B cell (primary cell): ENCODE measurements at regions not wholly inside any gene's neighbourhood (a gene's known extent, or its start where the extent isn't known, plus 50 kb on each side); places are given as distances from the start of the nearest gene placed in this dataset.
"Not testable (repeated sequence)": the region's sequence is repeated elsewhere in the genome, so short reads cannot be mapped to it uniquely, and the experiment has no call there.

Source experiments
- ATAC-seq: fragments of 200-7000 bp; cut with Tn5 transposase; one replicate; pipeline ENCODE4 v1.10.0; 2021; ENCODE audit warnings: low read depth, mild to moderate bottlenecking, moderate number of reproducible peaks, moderate library complexity
- CTCF ChIA-PET: fragments of 350-600 bp; sonication (Branson Sonifier 250); formaldehyde crosslinking; loops from one replicate; lab custom pipeline; 2021; ENCODE audit warnings: antibody characterized with exemption, inconsistent platforms; lab: Charles Lee
- POLR2A ChIA-PET: fragments of 350-600 bp; sonication (Branson Sonifier 250); formaldehyde crosslinking; loops from one replicate; lab custom pipeline; 2021; ENCODE audit warnings: antibody characterized with exemption; lab: Charles Lee
- DNase-seq: peaks from one replicate; pipeline ENCODE4 v3.0.0; 2013
- H2AFZ ChIP-seq: 2 replicates; pipeline ENCODE4 v1.6.1; 2012; ENCODE audit warnings: mild to moderate bottlenecking, low read depth, low read length; ENCODE audit not compliant: insufficient read depth, poor library complexity, severe bottlenecking
- H3K27ac ChIP-seq, 2 donors: 1 replicate in 1 of 2; 2 replicates in 1 of 2; pipeline ENCODE4 v1.5.1; 2012 to 2013; ENCODE audit warnings: low read length in 2 of 2, mild to moderate bottlenecking in 2 of 2, moderate library complexity in 1 of 2
- H3K27me3 ChIP-seq, 4 experiments: fragments of 200-600 bp in 1 of 4; sonication (generic) in 1 of 4; replicated peaks in 1 of 4; 1 replicate in 2 of 4; 2 replicates in 2 of 4; pipeline versions ENCODE4 v1.6.1 to v1.7.0; 2013 to 2016; ENCODE audit warnings: low read length in 3 of 4, mild to moderate bottlenecking in 2 of 4, mixed read lengths in 1 of 4, moderate library complexity in 1 of 4; ENCODE audit not compliant: insufficient read depth in 4 of 4, control insufficient read depth in 3 of 4; ENCODE audit errors: control extremely low read depth in 1 of 4
- H3K36me3 ChIP-seq, 2 experiments: replicated peaks in 1 of 2; 1 replicate in 1 of 2; 2 replicates in 1 of 2; pipeline versions ENCODE4 v1.6.1 to v1.7.1; 2013; ENCODE audit warnings: low read length in 1 of 2; ENCODE audit not compliant: insufficient read depth in 2 of 2, control insufficient read depth in 1 of 2; ENCODE audit errors: control extremely low read depth in 1 of 2, extremely low read depth in 1 of 2
- H3K4me1 ChIP-seq, 2 donors: fragments of 200-600 bp in 1 of 2; sonication (generic) in 1 of 2; 1 replicate in 1 of 2; 2 replicates in 1 of 2; pipeline versions ENCODE4 v1.5.1 to v1.6.1; 2013 to 2017; ENCODE audit warnings: low read length in 2 of 2; ENCODE audit not compliant: control insufficient read depth in 2 of 2, insufficient read depth in 2 of 2
- H3K4me2 ChIP-seq: replicated peaks from 2 replicates; pipeline ENCODE3; 2012; ENCODE audit warnings: mild to moderate bottlenecking, low read depth, low read length; ENCODE audit not compliant: poor library complexity, severe bottlenecking
- H3K4me3 ChIP-seq, 5 experiments: fragments of 200-600 bp in 1 of 5; sonication (generic) in 1 of 5; 1 replicate in 3 of 5; 2 replicates in 2 of 5; pipeline versions ENCODE4 v1.5.1 to v1.7.0; 2011 to 2016; ENCODE audit warnings: low read length in 4 of 5, mild to moderate bottlenecking in 4 of 5, low read depth in 2 of 5, control low read depth in 1 of 5, moderate library complexity in 1 of 5; ENCODE audit not compliant: insufficient read depth in 1 of 5; ENCODE audit errors: control extremely low read depth in 1 of 5, extremely low read depth in 1 of 5
- H3K79me2 ChIP-seq: fragments of 200-600 bp; sonication (generic); one replicate; pipeline ENCODE4 v1.6.0; 2016; ENCODE audit warnings: low read length; ENCODE audit not compliant: control insufficient read depth, insufficient read depth
- H3K9ac ChIP-seq: fragments of 200-600 bp; sonication (generic); 2 replicates; pipeline ENCODE4 v1.6.1; 2017; ENCODE audit warnings: mild to moderate bottlenecking, low read length, moderate library complexity
- H3K9me3 ChIP-seq, 3 donors: one replicate each; pipeline versions ENCODE4 v1.6.1 to v1.7.1; 2013; ENCODE audit warnings: low read length in 2 of 3; ENCODE audit not compliant: control insufficient read depth in 2 of 3, insufficient read depth in 1 of 3; ENCODE audit errors: control extremely low read depth in 1 of 3
- H4K20me1 ChIP-seq: 2 replicates; pipeline ENCODE4 v1.6.0; 2012; ENCODE audit warnings: mild to moderate bottlenecking, low read length; ENCODE audit not compliant: insufficient read depth, control insufficient read depth, poor library complexity, severe bottlenecking
- H3K27ac Mint-ChIP-seq: one replicate; pipeline ENCODE4 v1.8.0; 2021; ENCODE audit warnings: mixed read lengths
- H3K27me3 Mint-ChIP-seq: one replicate; pipeline ENCODE4 v1.8.0; 2021; ENCODE audit warnings: mixed read lengths
- H3K4me1 Mint-ChIP-seq: one replicate; pipeline ENCODE4 v1.8.0; 2021; ENCODE audit warnings: mixed read lengths
- H3K4me3 Mint-ChIP-seq: one replicate; pipeline ENCODE4 v1.8.0; 2021; ENCODE audit warnings: mixed read lengths
- H3K9me3 Mint-ChIP-seq: one replicate; pipeline ENCODE4 v1.8.0; 2022; ENCODE audit warnings: mixed read lengths; ENCODE audit not compliant: insufficient read depth
- EZH2 ChIP-seq: IDR thresholded peaks from 2 replicates; pipeline ENCODE4 v1.6.1; 2012; ENCODE audit warnings: borderline replicate concordance, low read depth, mild to moderate bottlenecking, moderate library complexity, low read length; ENCODE audit not compliant: insufficient read depth, poor library complexity, severe bottlenecking
- WGBS: methylation state at CpG from one replicate; pipeline ENCODE4 v1.1.5; 2013; ENCODE audit warnings: missing lambda C conversion rate; ENCODE audit not compliant: insufficient coverage; 5-methylcytosine and 5-hydroxymethylcytosine counted together
- intact Hi-C: fragments of 100-400 bp; cut with micrococcal nuclease; formaldehyde crosslinking; loops from one replicate; pipeline ENCODE4 v1.10.0; 2022
- TF ChIP-seq, protein P1 (sequence below): fragments of 200-600 bp; IDR thresholded peaks from one replicate; pipeline ENCODE4 v1.8.0; 2022; ENCODE audit warnings: antibody characterized with exemption, mild to moderate bottlenecking

DNA sequence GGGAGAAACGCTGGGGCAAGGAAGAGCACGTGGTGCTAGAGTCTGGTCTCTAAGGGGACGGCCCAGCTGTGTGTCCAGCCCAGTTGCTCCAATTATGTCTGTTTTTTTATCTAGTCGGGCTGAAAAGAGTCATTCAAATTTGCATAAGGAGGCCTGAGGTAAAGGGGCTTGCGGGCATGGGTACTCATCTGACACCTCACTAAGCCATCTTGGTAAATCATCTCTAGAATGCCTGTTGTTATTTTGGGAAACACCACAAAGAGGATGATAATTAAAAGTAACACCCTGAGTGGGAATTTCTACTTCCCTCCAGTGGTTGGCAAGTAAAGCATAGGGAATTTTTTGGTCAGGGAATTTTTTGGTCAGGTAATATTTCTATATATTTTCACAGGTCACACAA is 196.1 kb upstream of the ALG10B start:
- Histone ChIP-seq H3K4me3 (no peak overlapping the region), H3K9me3 (peaks cover 0 to 8% (median 0%) of the 10 kb centered on the region in 3 donors), H3K27me3 (no peaks in the 10 kb centered on the region), H3K79me2 (no peaks in the 10 kb centered on the region), H3K4me2 (no peak overlapping the region), H2AFZ (no peak overlapping the region), H3K27ac (no peak overlapping the region), H3K36me3 (no peaks in the 10 kb centered on the region), H3K9ac (no peak overlapping the region), H4K20me1 (no peaks in the 10 kb centered on the region), H3K4me1 (no peaks in the 10 kb centered on the region)
- H3K4me1 Mint-ChIP-seq = no peaks in the 10 kb centered on the region
- peaks cover 9% of the 10 kb centered on the region for H3K9me3 Mint-ChIP-seq
- DNase-seq = no peak
- intact Hi-C loops = no loop called here
- no peak overlapping the region for H3K4me3 Mint-ChIP-seq
- H3K27ac Mint-ChIP-seq = no peak overlapping the region
- ChIA-PET CTCF (no interaction called here), POLR2A (no interaction called here)
- no peak for ATAC-seq
- TF ChIP-seq EZH2 = no peak
- TF ChIP-seq, protein P1, sequence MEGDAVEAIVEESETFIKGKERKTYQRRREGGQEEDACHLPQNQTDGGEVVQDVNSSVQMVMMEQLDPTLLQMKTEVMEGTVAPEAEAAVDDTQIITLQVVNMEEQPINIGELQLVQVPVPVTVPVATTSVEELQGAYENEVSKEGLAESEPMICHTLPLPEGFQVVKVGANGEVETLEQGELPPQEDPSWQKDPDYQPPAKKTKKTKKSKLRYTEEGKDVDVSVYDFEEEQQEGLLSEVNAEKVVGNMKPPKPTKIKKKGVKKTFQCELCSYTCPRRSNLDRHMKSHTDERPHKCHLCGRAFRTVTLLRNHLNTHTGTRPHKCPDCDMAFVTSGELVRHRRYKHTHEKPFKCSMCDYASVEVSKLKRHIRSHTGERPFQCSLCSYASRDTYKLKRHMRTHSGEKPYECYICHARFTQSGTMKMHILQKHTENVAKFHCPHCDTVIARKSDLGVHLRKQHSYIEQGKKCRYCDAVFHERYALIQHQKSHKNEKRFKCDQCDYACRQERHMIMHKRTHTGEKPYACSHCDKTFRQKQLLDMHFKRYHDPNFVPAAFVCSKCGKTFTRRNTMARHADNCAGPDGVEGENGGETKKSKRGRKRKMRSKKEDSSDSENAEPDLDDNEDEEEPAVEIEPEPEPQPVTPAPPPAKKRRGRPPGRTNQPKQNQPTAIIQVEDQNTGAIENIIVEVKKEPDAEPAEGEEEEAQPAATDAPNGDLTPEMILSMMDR = no peak
- WGBS = 84% methylated on average over 3 of the region's 5 CpGs
- H3K27me3 Mint-ChIP-seq = no peaks in the 10 kb centered on the region

DNA sequence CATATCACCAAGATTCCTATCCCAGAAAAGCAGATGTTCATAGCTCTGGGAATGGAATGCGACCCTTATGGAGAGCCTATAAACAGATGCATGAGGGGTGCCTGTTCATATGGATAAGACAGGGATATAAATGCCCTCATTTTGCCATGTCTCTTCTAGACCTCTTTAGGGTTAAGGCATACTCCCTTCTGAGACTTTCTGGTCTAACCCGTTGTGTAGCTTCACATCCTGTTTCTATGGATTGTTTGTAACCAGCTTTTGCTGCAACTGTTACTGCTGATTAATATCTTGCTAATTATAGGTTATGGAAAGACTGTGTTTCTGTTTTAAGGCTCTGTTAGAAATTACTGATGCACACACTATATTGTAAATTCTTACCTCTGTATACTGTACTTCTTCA is 193.5 kb upstream of the ALG10B start:
- H3K27me3 Mint-ChIP-seq, POLR2A ChIA-PET, intact Hi-C loops, H3K4me1 ChIP-seq, H3K4me2 ChIP-seq, H3K27ac Mint-ChIP-seq, H3K9ac ChIP-seq, ATAC-seq, H3K4me3 Mint-ChIP-seq, H3K9me3 Mint-ChIP-seq, H3K27me3 ChIP-seq, H4K20me1 ChIP-seq, DNase-seq, H3K4me3 ChIP-seq, H3K9me3 ChIP-seq, H3K79me2 ChIP-seq, H3K36me3 ChIP-seq, H2AFZ ChIP-seq, H3K4me1 Mint-ChIP-seq, H3K27ac ChIP-seq, CTCF ChIA-PET: not testable (repeated sequence)
- no CpG with 5 or more reads among the region's 2 CpGs for WGBS
